ENCODE measurements at regions not wholly inside any gene's neighbourhood (a gene's known extent, or its start where the extent isn't known, plus 50 kb on each side); places are given as distances from the start of the nearest gene placed in this dataset.
A peak's percentile ranks its signal among the peaks of the same experiment; 100 is the strongest.
"Not testable (repeated sequence)": the region's sequence is repeated elsewhere in the genome, so short reads cannot be mapped to it uniquely, and the experiment has no call there.

DNA sequence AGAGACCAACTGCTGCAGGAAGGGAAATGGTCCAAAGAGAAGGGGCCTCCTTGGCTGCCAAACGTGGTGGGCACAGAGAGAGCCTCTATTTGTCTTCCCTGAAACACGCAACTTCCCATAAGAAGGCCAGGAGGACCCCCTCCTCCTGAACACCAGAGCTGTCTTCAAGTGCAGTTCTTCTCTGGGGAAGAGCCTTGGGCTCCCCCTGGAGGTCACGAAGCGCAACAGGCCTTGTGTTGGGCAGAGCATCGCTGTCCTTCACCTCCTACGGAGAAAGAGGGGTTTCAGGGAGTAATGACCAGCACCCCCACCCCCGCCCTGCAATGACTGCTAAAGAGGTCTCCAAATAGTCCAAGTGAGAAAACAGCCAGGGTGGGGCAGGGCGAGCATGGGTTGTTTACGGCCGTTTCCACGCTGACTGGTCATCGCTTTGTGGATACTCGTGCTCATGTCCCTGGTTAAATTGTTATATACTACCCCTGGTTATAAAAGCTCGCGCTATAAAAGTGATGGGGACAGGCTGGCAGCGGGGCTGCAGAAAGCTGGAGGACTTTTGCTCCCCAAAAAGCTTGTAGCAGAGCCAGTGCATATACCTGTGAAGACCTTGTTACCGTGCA, 397.5 kb upstream of the ATP10A start:
- DNase-seq (ENCODE audit: low spot score), result peak; percentile 75

DNA sequence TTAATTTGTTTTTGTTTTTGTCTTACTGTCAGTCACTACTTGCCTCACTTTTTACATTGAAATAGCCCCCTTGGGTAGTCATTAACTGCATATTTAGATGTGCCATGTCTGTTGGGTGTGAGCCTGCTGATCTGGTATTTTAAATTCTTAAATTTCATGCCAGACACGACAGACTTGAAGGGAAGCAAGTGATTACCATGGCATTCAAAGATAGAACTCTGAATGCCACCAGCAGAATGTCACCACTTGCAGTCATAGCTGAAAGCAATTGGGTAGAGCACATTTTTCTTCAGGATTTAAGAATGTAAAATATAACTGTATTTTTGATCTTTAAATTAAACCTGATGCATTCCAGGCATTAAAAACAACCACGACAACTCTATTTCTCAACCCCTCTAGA, 396.5 kb upstream of the ATP10A start:
- no peak for DNase-seq (ENCODE audit: low spot score)

DNA sequence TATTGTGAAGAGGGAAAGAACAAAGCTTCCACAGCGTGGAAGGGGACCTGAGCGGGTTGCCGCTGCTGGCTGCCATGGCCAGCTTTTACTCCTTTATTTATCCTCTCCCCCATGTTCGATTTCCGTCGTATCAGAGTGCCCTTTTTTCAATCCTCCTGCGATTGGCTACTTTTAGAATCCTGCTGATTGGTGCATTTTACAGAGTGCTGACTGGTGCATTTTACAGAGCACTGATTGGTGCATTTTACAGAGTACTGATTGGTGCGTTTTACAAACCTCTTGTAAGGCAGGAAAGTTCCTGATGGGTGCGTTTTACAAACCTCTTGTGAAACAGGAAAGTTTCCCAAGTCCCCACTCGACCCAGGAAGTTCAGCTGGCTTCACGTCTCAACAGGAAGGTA, 381.7 kb upstream of the ATP10A start:
- not testable (repeated sequence) for DNase-seq (ENCODE audit: low spot score)

DNA sequence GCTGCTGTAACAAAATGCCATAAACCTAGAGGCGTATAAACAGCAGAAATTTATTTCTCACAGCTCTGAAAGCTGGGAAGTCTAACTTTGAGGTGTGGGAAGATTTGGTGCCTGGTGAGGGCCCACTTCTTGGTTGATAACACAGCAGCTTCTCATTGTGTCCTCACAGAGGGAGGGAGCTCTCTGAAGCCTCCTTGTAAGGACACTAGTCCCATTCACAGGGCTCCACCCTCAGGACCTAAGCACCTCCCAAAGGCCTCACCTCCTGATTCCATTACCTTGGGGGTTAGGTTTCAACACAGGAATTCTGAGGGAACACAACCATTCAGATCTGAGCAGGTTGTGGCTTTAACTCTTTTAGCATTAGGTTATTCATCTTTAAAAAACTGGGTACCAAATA, 380.3 kb upstream of the ATP10A start:
- DNase-seq (ENCODE audit: low spot score), result no peak

DNA sequence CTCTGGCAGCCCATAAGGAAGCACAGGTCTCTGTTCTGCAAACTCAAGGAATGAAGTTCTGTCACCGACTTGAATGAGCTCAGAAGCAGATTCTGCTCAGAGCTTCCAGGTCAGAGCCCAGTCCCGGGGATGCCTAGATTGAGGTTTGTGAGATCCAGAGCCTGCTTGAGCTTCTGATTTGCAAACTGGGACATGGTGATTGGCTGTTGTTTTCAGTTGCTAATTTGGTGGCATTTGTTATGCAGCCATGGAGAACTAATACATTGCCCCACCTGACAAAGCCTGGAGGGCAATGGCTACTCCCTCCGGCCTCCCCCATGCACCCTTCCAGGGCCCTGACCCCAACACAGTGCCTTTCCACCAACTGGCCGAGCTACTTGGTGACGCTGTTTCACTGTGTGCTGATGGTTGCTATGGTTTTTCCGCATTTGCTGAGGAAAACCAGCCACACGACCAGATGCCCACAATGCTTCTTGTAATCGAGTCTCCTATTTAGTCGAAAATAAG, 379.5 kb upstream of the ATP10A start:
- DNase-seq (ENCODE audit: low spot score), result no peak

DNA sequence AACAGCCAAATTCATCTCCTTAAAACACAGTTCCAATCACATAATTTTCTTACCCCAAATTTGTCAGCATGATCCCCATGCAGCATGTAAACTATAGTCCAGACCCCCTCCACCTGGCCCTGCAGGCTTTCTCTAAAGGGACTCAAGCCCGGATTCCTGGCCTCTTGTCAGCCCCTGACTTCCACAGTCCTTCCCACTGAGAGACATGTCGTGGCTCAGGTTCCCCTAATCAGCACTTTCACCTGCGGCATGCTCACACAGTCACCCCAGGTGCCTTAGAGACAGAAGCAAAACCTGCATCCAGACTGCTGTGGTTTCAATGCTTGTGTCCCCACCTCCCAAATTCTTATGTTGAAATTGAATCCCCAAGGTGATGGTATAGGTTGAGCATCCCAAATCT, 372.7 kb upstream of the ATP10A start:
- DNase-seq (ENCODE audit: low spot score), result no peak

DNA sequence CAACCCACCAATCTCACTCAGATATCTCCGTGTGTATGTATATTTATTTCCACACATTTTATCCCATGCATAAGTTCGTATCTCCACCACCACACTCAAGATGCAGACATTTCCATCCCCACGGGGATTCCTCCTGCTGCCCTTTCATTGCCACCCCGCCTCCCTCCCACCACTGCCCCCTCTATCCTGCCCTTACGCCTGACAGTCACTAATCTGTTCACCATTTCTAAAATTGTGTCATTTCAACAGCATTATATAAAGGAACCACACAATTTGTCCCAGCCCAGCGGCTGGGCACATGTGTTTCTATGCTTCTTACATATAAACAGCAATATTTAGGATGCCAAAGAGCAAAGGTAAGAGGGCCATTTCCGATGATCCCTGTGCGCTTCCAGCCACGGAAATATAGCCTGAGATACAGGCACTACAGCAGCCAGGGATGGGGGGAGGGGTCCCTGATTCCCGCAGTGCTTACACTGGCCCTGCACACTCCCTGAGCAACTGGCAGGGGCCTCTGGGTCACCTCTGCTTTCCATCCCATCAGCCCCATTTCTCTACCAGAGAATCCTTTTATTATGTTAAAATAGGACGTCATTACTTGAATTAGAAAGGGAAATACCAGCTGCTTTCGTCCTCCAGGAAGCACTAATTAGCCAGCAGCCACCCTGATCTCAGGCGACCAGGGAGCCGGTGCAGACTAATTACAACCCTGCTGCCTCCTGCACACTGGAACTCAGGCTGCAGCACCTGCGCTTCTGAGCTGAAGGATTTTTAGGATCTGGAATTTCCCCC, 372.0 kb upstream of the ATP10A start:
- no peak for DNase-seq (ENCODE audit: low spot score)

DNA sequence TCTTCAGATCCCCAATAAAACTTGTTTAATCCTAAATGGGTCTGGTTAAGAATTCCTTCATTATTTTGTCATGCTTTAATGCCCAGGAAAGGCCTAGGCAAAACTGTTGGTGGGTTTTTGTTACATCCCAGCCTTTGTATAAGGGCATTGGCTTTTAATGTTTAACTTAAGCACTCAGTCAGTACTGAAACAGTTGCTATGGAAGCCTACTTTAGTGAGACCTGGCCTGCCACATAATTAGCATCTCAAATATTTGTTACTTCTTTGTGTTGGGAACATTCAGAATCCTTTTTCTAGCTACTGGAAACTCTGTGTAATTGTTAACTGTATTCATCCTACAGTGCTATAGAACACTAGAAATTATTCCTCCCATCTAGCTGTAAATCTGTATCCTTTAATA, 369.6 kb upstream of the ATP10A start:
- DNase-seq (ENCODE audit: low spot score), result no peak

DNA sequence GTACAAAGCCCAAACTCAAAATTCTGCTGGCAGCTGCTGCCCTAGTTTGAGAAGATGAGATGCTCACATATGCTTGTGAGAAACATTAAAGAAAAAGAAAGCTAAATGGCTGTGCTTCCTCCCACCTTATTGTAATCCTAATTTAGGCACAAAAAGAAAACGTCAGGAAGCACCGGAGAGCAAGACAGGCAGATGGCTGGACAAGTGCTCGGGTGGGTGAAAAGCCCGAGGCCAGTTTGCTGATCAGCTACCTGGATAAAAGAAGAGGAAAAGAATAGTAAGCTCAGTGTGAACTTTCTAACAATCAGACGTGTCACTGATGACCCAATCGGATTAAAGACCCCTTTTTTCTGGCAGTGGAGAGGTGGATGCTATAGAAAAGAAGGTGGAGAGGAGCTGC, 368.0 kb upstream of the ATP10A start:
- DNase-seq (ENCODE audit: low spot score), result no peak

DNA sequence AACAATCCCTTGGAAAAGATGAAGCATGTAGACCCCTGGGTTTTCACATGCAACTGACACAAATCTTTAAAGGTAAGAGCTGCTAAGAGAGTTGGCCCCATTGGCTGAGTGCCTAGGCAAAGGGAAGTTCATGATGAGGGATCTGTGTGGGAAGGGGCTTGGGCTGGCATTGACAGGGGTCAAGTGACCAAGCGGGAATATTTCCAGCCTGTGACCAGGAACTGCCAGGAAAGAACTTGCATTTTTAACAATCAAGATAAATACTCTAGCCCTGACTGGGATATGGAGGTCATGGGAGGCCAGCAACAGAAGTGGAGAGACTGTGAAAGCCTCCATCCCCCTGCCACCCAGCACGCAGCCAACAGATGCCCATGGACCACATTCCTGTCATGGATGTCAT, 361.1 kb upstream of the ATP10A start:
- no peak for DNase-seq (ENCODE audit: low spot score)

DNA sequence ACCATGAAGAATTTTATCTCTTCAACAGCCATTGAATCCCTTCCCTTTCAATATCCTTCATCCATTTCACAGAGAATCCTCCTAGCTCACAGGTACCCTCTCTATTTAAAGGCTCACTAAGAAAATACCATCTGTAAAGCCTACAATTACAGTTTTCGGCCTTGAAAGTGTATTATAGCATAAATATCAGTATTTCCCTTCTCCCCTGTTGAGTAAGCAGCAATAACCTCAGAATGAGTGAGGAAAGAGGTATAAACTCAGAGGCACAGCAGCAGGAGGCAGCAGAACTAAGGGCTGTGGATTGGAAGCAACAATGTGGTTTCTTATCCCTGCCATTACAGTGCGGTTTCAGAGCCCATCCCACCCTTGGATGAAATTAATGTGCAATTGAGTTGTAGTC, 360.6 kb upstream of the ATP10A start:
- no peak for DNase-seq (ENCODE audit: low spot score)

DNA sequence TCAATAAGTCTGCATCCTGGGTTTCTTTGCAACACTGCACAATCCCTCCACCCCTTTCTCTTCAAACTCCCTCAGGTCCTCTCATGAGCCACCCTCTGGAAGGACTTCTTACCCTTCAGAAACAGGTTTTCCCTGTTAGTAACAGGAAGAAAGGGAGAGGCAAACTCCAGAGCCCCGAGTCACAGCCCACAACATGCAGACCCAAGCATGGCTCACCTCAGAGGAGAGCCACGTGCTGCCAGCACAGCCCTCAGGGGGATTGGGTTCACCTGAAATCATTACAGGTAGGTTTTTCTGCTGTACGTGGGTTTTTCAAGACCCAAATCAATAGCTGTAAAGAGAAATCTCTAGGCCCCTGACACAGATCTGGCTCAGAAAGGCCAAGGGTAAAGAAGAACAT, 359.7 kb upstream of the ATP10A start:
- DNase-seq (ENCODE audit: low spot score), result no peak

DNA sequence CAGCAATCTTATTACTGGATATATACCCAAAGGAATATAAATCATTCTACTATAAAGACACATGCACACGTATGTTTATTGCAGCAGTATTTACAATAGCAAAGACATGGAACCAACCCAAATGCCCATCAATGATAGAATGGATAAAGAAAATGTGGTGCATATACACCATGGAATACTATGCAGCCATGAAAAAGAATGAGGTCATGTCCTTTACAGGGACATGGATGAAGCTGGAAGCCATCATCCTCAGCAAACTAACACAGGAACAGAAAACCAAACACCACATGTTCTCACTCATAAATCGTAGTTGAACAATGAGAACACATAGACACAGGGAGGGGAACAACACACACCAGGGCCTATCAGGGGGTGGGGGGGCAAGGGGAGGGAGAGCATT, 353.9 kb upstream of the ATP10A start:
- DNase-seq (ENCODE audit: low spot score), result not testable (repeated sequence)

DNA sequence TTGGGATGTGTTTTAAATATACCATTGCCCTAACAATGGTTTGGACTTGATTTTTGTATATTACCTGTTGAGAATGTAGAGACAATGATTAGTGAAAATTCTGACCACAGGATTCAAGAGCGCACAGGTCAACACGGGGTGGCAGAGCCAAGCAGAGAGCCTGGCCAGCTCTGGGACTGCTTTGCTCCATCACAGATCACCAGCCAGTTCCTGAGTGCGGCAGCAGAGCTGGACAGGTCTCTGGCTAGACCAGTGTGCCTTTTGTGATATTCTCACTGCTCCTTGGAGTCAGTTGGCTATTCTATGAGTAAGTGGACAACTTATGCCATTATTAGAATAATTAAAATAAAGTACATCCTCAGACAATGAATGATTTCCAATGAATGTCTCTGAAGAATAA, 351.2 kb upstream of the ATP10A start:
- no peak for DNase-seq (ENCODE audit: low spot score)

DNA sequence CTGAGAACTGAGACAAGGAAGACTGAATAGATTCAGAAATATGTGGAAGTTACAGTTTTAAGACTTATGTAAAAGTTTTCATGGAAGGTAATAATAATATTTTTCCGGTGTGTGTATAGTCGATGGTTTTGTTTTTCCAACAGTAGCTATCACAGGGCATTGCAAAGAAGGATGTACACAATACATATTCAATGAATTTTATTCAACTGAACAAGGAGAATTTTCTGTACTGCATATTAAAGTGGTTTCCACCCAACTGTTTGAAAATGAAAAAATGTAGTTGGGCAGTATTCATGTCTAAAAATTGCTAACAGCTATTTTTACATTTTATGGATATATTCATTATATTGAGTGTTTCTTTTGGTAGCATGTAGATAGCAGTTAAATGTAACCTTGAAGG, 350.3 kb upstream of the ATP10A start:
- no peak for DNase-seq (ENCODE audit: low spot score)

DNA sequence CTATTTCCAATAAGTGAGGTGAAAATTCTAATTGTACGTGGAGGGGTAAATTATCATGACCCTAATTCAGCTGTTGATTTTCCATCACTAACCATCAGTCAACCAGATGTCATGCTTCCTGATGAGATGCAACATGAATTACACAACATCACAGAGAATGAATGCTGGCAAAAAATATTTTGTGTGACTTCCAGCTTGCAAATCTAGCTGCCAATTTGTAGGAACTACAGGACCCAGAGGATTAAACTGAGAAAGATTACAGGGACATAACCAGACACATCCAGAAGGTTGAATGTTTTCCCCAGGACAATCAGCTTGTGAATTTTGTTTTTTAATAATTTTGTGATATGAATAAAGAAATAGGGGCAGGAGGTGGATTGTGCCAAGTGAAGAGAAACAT, 349.0 kb upstream of the ATP10A start:
- no peak for DNase-seq (ENCODE audit: low spot score)

DNA sequence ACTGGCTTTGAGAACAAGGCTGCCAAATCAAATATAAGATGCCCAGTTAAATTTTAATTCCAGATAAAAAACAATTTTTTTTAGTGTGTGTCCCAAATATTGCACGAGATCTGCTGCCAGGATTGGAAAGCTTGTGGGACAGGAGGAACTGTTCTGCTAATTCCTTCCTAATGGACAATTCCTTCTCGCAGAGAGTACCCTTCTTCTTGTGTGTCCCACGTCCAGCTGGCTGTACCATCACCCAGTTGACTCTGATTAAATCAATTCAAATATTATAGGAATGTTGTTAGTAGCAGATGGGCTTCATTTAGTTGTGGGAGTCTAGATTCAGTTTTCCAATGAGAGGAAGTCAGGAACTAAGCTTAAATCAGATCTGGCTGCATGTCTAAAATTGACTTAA, 347.9 kb upstream of the ATP10A start:
- no peak for DNase-seq (ENCODE audit: low spot score)

DNA sequence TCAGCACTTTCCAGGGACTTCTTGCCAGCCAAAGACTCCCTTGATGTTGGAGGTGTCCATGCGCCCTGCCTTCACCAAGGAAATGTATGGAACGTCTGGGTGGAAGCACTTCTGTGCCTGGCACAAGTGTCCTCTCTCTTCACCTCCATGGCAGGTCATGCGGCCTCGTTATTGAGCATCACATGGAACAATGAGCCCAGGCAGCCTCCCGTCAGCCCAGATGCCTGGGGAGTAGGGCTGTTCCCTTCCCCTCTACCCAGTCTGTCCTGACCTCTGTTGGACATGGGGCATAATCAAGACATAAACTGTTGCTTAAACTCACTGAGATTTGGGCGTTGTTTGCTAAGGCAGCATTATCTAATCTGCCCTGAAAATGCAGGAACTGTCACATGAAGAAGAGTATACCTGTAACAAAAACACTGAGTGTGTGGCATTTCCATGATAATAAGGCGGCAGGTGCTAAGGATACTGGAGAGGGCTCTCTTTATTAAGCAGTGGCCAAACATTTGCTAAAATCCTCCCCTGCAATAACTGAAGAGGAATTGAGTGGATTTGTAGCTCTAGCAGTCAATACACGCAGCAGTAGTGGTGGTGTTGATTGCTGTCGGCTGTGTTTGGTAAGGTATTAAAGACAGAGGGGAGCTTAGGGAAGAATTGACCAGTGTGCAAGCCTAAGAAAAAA, 338.2 kb upstream of the ATP10A start:
- no peak for DNase-seq (ENCODE audit: low spot score)

DNA sequence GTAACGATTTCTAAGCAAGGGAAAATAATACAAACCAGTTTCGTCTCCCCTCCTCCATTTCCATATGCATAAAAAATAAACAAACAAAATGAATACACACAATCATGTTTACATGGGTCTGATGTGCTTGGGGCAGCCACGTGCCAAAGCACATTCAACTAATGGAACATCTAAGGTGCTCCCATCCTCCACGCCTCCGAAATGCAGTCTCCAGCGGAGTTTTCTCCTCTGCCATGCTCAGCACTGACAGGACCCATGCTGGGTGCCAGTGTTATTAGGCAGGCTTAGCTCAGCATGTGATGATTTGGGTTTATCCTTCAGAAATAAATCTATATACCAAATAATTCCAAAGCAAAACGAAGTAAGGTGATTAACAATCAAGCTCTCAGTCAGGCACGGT, 337.3 kb upstream of the ATP10A start:
- no peak for DNase-seq (ENCODE audit: low spot score)

DNA sequence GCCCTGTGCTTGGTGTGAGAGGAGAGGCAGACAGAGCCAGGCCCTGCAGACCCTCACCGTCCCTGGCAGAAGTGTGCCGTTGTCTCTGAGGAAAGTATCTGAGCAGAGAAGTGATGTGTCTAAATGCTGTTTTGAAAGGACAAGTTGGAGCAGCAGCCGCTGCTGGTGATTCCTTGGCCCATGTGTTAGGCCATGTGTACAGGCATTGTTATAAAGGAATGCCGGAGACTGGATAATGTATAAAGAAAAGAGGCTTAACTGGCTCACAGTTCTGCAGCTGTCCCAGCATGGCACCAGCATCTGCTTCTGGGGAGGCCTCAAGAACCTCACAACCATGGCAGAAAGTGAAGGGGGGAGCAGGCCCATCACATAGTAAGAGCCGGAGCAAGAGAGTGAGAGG, 334.6 kb upstream of the ATP10A start:
- DNase-seq (ENCODE audit: low spot score), result peak; percentile 59

DNA sequence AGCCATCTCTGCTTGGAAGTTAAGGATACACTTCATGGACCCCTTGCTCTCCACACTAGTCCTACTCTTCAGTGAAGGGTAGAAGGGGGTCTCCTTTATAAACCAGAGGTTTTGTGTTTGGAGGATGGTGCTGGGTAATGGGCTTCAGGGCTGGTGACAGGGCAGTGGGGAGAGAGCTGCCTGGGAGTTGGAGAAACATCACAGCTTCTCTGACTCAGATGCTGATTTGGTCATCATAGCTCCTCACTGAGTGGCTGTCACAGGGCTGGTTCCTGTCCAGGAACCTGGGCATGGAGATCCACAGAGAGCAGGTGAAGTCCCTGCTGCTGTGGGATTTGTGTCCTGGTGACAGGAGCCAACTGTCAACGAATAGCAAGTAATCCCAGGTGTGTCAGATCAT, 333.9 kb upstream of the ATP10A start:
- DNase-seq (ENCODE audit: low spot score), result no peak

DNA sequence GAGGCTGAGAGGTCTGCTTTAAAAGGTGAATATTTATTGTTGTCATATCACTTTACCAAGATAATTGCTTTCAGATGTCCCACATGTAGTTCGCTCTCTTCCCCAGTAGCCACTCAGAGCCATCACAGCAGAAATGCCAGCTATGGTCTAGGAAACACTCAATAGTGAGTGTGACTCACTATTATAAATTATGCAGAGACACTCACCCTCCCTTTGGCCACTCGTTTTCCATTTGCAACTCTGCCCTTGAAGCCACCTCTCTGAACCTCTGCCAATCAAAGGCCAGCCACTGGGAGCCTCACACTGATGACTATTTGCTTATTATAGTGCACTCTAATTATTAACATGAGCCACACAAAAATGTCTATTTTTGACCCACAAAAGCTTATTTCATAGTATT, 328.1 kb upstream of the ATP10A start:
- no peak for DNase-seq (ENCODE audit: low spot score)

DNA sequence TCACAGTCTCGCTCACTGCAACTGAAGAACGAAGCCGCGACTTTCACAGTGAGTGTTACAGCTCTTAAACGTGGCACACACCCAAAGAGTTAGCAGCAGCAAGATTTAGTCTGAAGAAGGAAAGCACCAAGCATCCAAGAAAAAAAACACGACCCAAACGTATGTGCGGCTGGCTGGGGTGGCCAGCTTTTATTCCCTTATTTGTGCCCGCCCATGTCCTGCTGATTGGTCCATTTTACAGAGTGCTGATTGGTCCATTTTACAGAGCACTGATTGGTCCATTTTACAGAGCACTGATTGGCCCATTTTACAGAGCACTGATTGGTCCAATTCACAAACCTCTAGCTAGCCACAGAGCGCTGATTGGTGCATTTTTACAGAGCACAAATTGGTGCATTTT, 323.0 kb upstream of the ATP10A start:
- not testable (repeated sequence) for DNase-seq (ENCODE audit: low spot score)
